ENCODE measurements at regions not wholly inside any gene's neighbourhood (a gene's known extent, or its start where the extent isn't known, plus 50 kb on each side); places are given as distances from the start of the nearest gene placed in this dataset.

DNA sequence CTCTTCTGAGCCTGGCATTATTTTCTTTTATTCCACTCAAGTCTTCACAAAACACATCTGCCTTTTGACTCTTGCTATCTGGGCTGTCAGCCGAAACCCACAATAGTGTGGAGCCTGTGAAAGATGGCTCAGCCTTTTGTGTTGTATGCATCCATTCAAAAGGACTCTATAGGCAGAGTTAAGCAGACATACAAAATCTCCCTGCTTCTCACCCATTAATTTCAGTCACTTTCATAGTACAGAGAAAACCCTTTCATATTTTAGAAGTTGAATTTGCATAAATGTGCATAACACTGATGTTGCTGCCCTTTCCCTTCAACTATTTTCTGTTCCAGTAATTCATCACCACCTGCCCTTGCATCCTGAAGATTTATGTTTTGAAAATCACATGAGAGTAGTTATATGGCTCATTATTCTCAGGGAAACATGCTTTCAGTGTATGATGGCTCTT, 154.6 kb downstream of the EVA1A start:
- no peak for TF ChIP-seq CTCF (conservative IDR thresholded peaks at IDR 0.05 in 1 of 2, IDR thresholded peaks at IDR 0.05 in 1 of 2; ENCODE audit: low read depth in 1 of 2, low read length in 2 of 2)
- TF ChIP-seq EZH2 (IDR thresholded peaks at IDR 0.05; ENCODE audit: low read length, missing control alignments) = no peak

Data from fibroblast of lung (primary cell).